Gastroesophageal sphincter (tissue), 4 donors: ENCODE measurements at regions not wholly inside any gene's neighbourhood (a gene's known extent, or its start where the extent isn't known, plus 50 kb on each side); places are given as distances from the start of the nearest gene placed in this dataset.

Experiments used
- ATAC-seq: fragments of 150-250 bp; one replicate; pipeline ENCODE4 v1.9.1; 2016; ENCODE audit warnings: mild to moderate bottlenecking, moderate library complexity
- H3K27ac ChIP-seq, 4 donors: fragments of 200-600 bp; sonication (generic) in 3 of 4; 1 replicate in 3 of 4; 2 replicates in 1 of 4; pipeline ENCODE4 v1.5.1; 2016 to 2019
- H3K27me3 ChIP-seq: fragments of 200-600 bp; sonication (generic); one replicate; pipeline ENCODE4 v1.5.1; 2019
- H3K36me3 ChIP-seq, 2 donors: fragments of 200-600 bp; sonication (generic); one replicate each; pipeline ENCODE4 v1.5.1; 2019; ENCODE audit warnings: control low read depth in 1 of 2
- H3K4me1 ChIP-seq, 3 donors: fragments of 200-600 bp; sonication (generic); 1 replicate in 2 of 3; 2 replicates in 1 of 3; pipeline ENCODE4 v1.5.1; 2016 to 2019; ENCODE audit warnings: control low read depth in 2 of 3
- H3K4me3 ChIP-seq, 2 donors: fragments of 200-600 bp; sonication (generic); one replicate each; pipeline ENCODE4 v1.5.1; 2019; ENCODE audit warnings: mild to moderate bottlenecking in 1 of 2, moderate library complexity in 1 of 2
- H3K9me3 ChIP-seq, 3 donors: fragments of 200-600 bp; sonication (generic); one replicate each; pipeline ENCODE4 v1.5.1; 2017 to 2019; ENCODE audit warnings: control low read depth in 2 of 3
- EP300 ChIP-seq: sonication (generic); formaldehyde crosslinking; IDR thresholded peaks from one replicate; pipeline ENCODE4 v1.6.1; 2017; ENCODE audit warnings: antibody characterized with exemption, mild to moderate bottlenecking
- POLR2A ChIP-seq, 2 donors: fragments of 450-650 bp; IDR thresholded peaks; one replicate each; pipeline ENCODE4 v1.6.1; 2017; ENCODE audit warnings: antibody characterized with exemption in 2 of 2, mild to moderate bottlenecking in 2 of 2, moderate library complexity in 1 of 2
- POLR2AphosphoS5 ChIP-seq: sonication (generic); formaldehyde crosslinking; IDR thresholded peaks from one replicate; pipeline ENCODE4 v1.6.1; 2017; ENCODE audit warnings: antibody characterized with exemption
- WGBS, 2 donors: methylation state at CpG; one replicate each; pipeline ENCODE4 v1.1.5; 2018; ENCODE audit warnings: low coverage in 1 of 2; 5-methylcytosine and 5-hydroxymethylcytosine counted together
- TF ChIP-seq, protein P1 (sequence below), 4 experiments: fragments of 200-600 bp in 2 of 4; fragments of 450-650 bp in 2 of 4; sonication (generic) in 1 of 4; IDR thresholded peaks; one replicate each; pipeline ENCODE4 v1.5.1; 2017 to 2019; ENCODE audit warnings: antibody characterized with exemption in 4 of 4, mild to moderate bottlenecking in 2 of 4, moderate library complexity in 2 of 4

DNA sequence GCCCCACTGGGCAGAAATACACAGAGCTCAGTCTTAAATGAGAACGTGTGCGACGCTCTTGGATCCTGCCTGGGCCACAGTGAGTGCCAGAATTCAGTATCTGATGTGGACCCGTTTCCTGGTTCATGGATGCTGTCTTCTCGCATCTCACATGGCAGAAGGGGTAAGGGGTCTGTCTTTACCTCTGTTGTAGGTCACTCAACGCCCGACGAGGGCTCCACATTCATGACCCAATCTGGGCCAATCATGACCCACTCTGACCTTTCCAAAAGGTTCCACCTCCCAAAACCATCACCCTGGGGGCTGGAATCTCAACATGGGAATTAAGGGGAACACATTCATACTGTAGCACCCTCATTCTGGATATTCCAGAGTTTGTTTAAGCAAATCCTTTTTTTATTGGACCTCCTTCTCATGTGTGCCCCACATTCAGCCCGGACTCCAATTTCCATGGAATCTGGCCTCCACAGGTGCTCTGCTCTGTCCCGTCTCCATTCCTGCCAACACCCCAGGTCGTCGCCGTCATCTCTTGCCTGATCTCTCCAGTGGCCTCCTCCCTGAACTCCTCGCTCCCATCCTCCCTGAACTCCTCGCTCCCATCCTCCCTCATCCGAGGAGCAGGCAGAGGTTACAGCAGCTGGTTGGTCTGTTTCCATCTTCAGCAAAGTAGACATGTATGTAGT lies 78.9 kb upstream of the OTOS start:
- H3K27ac ChIP-seq, result no peak overlapping the region
- no peaks in the 10 kb centered on the region for H3K4me1 ChIP-seq
- no peak overlapping the region for H3K4me3 ChIP-seq
- peaks cover 42% of the 10 kb centered on the region for H3K27me3 ChIP-seq
- peaks cover 0 to 14% (median 0%) of the 10 kb centered on the region in 3 donors for H3K9me3 ChIP-seq
- TF ChIP-seq POLR2A (IDR thresholded peaks at IDR 0.05) (no peak), POLR2AphosphoS5 (no peak), EP300 (no peak)
- TF ChIP-seq, protein P1, sequence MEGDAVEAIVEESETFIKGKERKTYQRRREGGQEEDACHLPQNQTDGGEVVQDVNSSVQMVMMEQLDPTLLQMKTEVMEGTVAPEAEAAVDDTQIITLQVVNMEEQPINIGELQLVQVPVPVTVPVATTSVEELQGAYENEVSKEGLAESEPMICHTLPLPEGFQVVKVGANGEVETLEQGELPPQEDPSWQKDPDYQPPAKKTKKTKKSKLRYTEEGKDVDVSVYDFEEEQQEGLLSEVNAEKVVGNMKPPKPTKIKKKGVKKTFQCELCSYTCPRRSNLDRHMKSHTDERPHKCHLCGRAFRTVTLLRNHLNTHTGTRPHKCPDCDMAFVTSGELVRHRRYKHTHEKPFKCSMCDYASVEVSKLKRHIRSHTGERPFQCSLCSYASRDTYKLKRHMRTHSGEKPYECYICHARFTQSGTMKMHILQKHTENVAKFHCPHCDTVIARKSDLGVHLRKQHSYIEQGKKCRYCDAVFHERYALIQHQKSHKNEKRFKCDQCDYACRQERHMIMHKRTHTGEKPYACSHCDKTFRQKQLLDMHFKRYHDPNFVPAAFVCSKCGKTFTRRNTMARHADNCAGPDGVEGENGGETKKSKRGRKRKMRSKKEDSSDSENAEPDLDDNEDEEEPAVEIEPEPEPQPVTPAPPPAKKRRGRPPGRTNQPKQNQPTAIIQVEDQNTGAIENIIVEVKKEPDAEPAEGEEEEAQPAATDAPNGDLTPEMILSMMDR (IDR thresholded peaks at IDR 0.05), result no peak
- ATAC-seq, result no peak
- WGBS, 2 donors, result 51 to 71% methylated on average over 6 to 12 of the region's 16 CpGs
- no peaks in the 10 kb centered on the region for H3K36me3 ChIP-seq

DNA sequence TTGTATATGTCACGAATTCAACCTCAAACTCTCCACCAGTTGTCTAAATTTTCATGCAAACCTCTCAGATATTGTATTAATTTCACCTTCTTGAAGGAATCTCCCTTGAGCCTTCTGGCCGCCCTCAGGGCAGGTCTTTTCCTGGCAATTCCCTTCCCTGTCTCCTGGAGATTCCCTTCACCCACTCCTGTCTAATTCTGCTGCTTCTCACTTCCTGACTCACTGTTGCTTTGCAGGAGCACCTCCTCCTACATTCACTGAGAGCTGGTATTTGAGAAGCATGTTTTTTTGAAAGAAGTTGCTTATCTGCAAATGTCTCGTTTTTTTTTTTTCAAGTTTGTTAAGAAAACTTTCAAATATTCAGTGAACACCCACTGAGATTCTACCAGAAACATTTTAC lies 79.9 kb upstream of the OTOS start:
- Histone ChIP-seq H3K27ac (no peak overlapping the region), H3K4me3 (no peak overlapping the region), H3K36me3 (no peaks in the 10 kb centered on the region), H3K9me3 (peaks cover 0 to 14% (median 0%) of the 10 kb centered on the region in 3 donors), H3K4me1 (no peaks in the 10 kb centered on the region), H3K27me3 (peaks cover 46% of the 10 kb centered on the region)
- 60 to 82% methylated on average over 2 to 3 of the region's 3 CpGs for WGBS, 2 donors
- TF ChIP-seq POLR2AphosphoS5 (no peak), POLR2A (IDR thresholded peaks at IDR 0.05) (no peak), EP300 (no peak)
- TF ChIP-seq, protein P1 (IDR thresholded peaks at IDR 0.05), result no peak
- no peak for ATAC-seq

- TF ChIP-seq POLR2AphosphoS5 (no peak), EP300 (no peak), POLR2A (IDR thresholded peaks at IDR 0.05) (no peak)
- TF ChIP-seq, protein P1 (IDR thresholded peaks at IDR 0.05), result no peak
- Histone ChIP-seq H3K36me3 (no peaks in the 10 kb centered on the region), H3K27me3 (peaks cover 54% of the 10 kb centered on the region), H3K4me1 (no peaks in the 10 kb centered on the region), H3K4me3 (no peak overlapping the region), H3K9me3 (peaks cover 0 to 22% (median 0%) of the 10 kb centered on the region in 3 donors), H3K27ac (no peak overlapping the region)
- no peak for ATAC-seq
- WGBS, 2 donors, result 68 to 78% methylated on average over 3 to 5 of the region's 7 CpGs
These were observed 83.2 kb upstream of the OTOS start for GRCh38 chr2:240223631-240224030.

DNA sequence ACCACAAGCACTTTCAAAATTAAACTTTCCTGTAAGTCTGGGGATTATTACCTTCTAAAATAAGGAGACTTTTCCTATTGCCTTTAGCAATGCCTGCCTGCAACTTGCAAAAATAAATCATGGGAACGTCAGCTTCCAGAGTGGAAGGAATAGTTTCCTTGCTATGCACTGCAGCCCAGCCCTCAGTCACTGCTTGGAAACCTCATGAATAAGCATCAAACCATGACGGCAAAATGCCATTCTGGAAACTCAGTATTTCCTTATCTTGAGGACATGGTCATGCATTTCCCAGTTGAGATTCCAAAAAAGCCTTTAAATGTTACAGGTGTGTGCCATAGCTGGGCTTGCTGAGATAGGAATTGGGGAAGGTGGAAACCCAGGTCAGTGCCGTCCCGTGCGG lies 84.2 kb upstream of the OTOS start:
- H3K36me3 ChIP-seq, result no peaks in the 10 kb centered on the region
- H3K4me3 ChIP-seq, result no peak overlapping the region
- H3K4me1 ChIP-seq, result no peaks in the 10 kb centered on the region
- TF ChIP-seq, protein P1 (IDR thresholded peaks at IDR 0.05), result no peak
- TF ChIP-seq EP300 (no peak), POLR2A (IDR thresholded peaks at IDR 0.05) (no peak), POLR2AphosphoS5 (no peak)
- peaks cover 0 to 33% (median 0%) of the 10 kb centered on the region in 3 donors for H3K9me3 ChIP-seq
- no peak overlapping the region for H3K27ac ChIP-seq
- WGBS, 2 donors, result 83 to 96% methylated on average over 3 to 4 of the region's 5 CpGs
- no peak for ATAC-seq
- peaks cover 54% of the 10 kb centered on the region for H3K27me3 ChIP-seq

GRCh38 chr2:240225131-240225530 lies 84.7 kb upstream of the OTOS start:
- Histone ChIP-seq H3K4me1 (no peaks in the 10 kb centered on the region), H3K9me3 (peaks cover 0 to 36% (median 0%) of the 10 kb centered on the region in 3 donors), H3K4me3 (no peak overlapping the region), H3K27me3 (peaks cover 53% of the 10 kb centered on the region), H3K36me3 (no peaks in the 10 kb centered on the region), H3K27ac (no peak overlapping the region)
- WGBS, 2 donors, result 80 to 88% methylated on average over 1 of the region's 4 CpGs
- no peak for ATAC-seq
- TF ChIP-seq, protein P1 (IDR thresholded peaks at IDR 0.05), result no peak
- no peak for TF ChIP-seq EP300
- TF ChIP-seq POLR2AphosphoS5, result no peak
- no peak for TF ChIP-seq POLR2A (IDR thresholded peaks at IDR 0.05)
